Erythroblast (primary cell): ENCODE measurements at regions not wholly inside any gene's neighbourhood (a gene's known extent, or its start where the extent isn't known, plus 50 kb on each side); places are given as distances from the start of the nearest gene placed in this dataset.

Source experiments
- GATA1 ChIP-seq: IDR thresholded peaks from 2 replicates; pipeline ENCODE4 v1.6.1; 2011; ENCODE audit warnings: low read depth, mild to moderate bottlenecking, control low read depth, low read length, moderate library complexity
- POLR2A ChIP-seq: IDR thresholded peaks from 2 replicates; pipeline ENCODE4 v1.6.1; 2011; ENCODE audit warnings: mild to moderate bottlenecking, low read length

GRCh38 chr3:5463991-5464390, 276.5 kb downstream of the EDEM1 start:
- TF ChIP-seq POLR2A = no peak
- no peak for TF ChIP-seq GATA1
